GM23248 (cell line): ENCODE measurements at regions not wholly inside any gene's neighbourhood (a gene's known extent, or its start where the extent isn't known, plus 50 kb on each side); places are given as distances from the start of the nearest gene placed in this dataset.

ENCODE experiments used
- DNase-seq: peaks from one replicate; pipeline ENCODE4 v3.0.0-alpha.2; 2015
- H2AFZ ChIP-seq: fragments of 200-600 bp; sonication (generic); 2 replicates; pipeline ENCODE4 v1.6.1; 2016; ENCODE audit warnings: antibody characterized with exemption
- H3F3A ChIP-seq: fragments of 200-600 bp; sonication (generic); 2 replicates; pipeline ENCODE4 v1.6.1; 2016; ENCODE audit warnings: mild to moderate bottlenecking, antibody characterized with exemption, mixed run types; ENCODE audit not compliant: insufficient read depth
- H3K27ac ChIP-seq: fragments of 200-600 bp; sonication (generic); 2 replicates; pipeline ENCODE4 v1.5.1; 2016; ENCODE audit warnings: mild to moderate bottlenecking
- H3K27me3 ChIP-seq: fragments of 200-600 bp; sonication (generic); replicated peaks from 2 replicates; pipeline ENCODE4 v1.6.1; 2016; ENCODE audit warnings: mild to moderate bottlenecking; ENCODE audit not compliant: insufficient read depth
- H3K36me3 ChIP-seq: fragments of 200-600 bp; sonication (generic); 2 replicates; pipeline ENCODE4 v1.6.1; 2016; ENCODE audit warnings: low read depth, mild to moderate bottlenecking
- H3K4me1 ChIP-seq: fragments of 200-600 bp; sonication (generic); 2 replicates; pipeline ENCODE4 v1.6.1; 2016; ENCODE audit warnings: mild to moderate bottlenecking; ENCODE audit not compliant: insufficient read depth
- H3K4me2 ChIP-seq: fragments of 200-600 bp; sonication (generic); one replicate; pipeline ENCODE4 v1.6.1; 2016; ENCODE audit warnings: mild to moderate bottlenecking; ENCODE audit not compliant: unreplicated experiment
- H3K4me3 ChIP-seq: fragments of 200-600 bp; sonication (generic); 2 replicates; pipeline ENCODE4 v1.5.1; 2016; ENCODE audit warnings: mild to moderate bottlenecking
- H3K79me2 ChIP-seq: fragments of 200-600 bp; sonication (generic); 2 replicates; pipeline ENCODE4 v1.6.1; 2016; ENCODE audit warnings: mild to moderate bottlenecking; ENCODE audit not compliant: insufficient read depth
- H3K9ac ChIP-seq: fragments of 200-600 bp; sonication (generic); 2 replicates; pipeline ENCODE4 v1.6.1; 2016; ENCODE audit warnings: mild to moderate bottlenecking
- H3K9me2 ChIP-seq: fragments of 200-600 bp; sonication (generic); 2 replicates; pipeline ENCODE4 v1.6.1; 2016; ENCODE audit warnings: mixed run types, mild to moderate bottlenecking, moderate library complexity; ENCODE audit not compliant: insufficient read depth
- H3K9me3 ChIP-seq: fragments of 200-600 bp; sonication (generic); one replicate; pipeline ENCODE4 v1.6.1; 2017; ENCODE audit warnings: low read depth
- H4K20me1 ChIP-seq: fragments of 200-600 bp; sonication (generic); 2 replicates; pipeline ENCODE4 v1.6.0; 2016; ENCODE audit not compliant: insufficient read depth
- EZH2 ChIP-seq: fragments of 200-600 bp; sonication (generic); IDR thresholded peaks from 2 replicates; pipeline ENCODE4 v1.6.1; 2018; ENCODE audit warnings: antibody characterized with exemption, mild to moderate bottlenecking; ENCODE audit not compliant: insufficient read depth, poor library complexity, severe bottlenecking
- EZH2phosphoT487 ChIP-seq: fragments of 200-600 bp; sonication (generic); IDR thresholded peaks from 2 replicates; pipeline ENCODE4 v1.6.1; 2018; ENCODE audit warnings: antibody characterized with exemption, moderate library complexity, mild to moderate bottlenecking, low read depth; ENCODE audit not compliant: insufficient read depth
- WGBS, 2 experiments: methylation state at CpG; one replicate each; pipeline ENCODE4 v1.1.6; 2015 to 2017; ENCODE audit warnings: low lambda C conversion rate in 2 of 2, low coverage in 1 of 2; ENCODE audit errors: missing lambda C conversion rate in 2 of 2; 5-methylcytosine and 5-hydroxymethylcytosine counted together
- in situ Hi-C: fragments of 300-500 bp; cut with MboI; formaldehyde crosslinking; loops from 2 replicates; pipeline ENCODE4 v1.15.0; 2020

GRCh38 chr5:117255211-117256027 is 680.8 kb upstream of the SEMA6A start:
- no peak overlapping the region for H3K9ac ChIP-seq
- H3F3A ChIP-seq = no peaks in the 10 kb centered on the region
- no peak overlapping the region for H3K4me3 ChIP-seq
- H3K79me2 ChIP-seq = no peaks in the 10 kb centered on the region
- no peak overlapping the region for H3K4me2 ChIP-seq
- no peaks in the 10 kb centered on the region for H3K9me3 ChIP-seq
- H3K36me3 ChIP-seq = no peaks in the 10 kb centered on the region
- no peak for TF ChIP-seq EZH2phosphoT487
- TF ChIP-seq EZH2 = no peak
- in situ Hi-C loops = no loop called here
- WGBS, 2 experiments = 35 to 38% methylated on average over 10 of the region's 10 CpGs
- H3K27ac ChIP-seq = no peak overlapping the region
- no peaks in the 10 kb centered on the region for H4K20me1 ChIP-seq
- no peak overlapping the region for H2AFZ ChIP-seq
- H3K27me3 ChIP-seq = no peaks in the 10 kb centered on the region
- no peak for DNase-seq
- H3K4me1 ChIP-seq = no peaks in the 10 kb centered on the region
- H3K9me2 ChIP-seq = no peaks in the 10 kb centered on the region

- Histone ChIP-seq H3K27ac (no peak overlapping the region), H3K9me3 (no peaks in the 10 kb centered on the region), H3K4me3 (no peak overlapping the region), H3K9me2 (no peaks in the 10 kb centered on the region), H2AFZ (no peak overlapping the region), H3K79me2 (no peaks in the 10 kb centered on the region), H3K36me3 (no peaks in the 10 kb centered on the region), H3F3A (no peaks in the 10 kb centered on the region), H3K4me2 (no peak overlapping the region), H3K27me3 (no peaks in the 10 kb centered on the region), H3K9ac (no peak overlapping the region), H3K4me1 (no peaks in the 10 kb centered on the region), H4K20me1 (no peaks in the 10 kb centered on the region)
- TF ChIP-seq EZH2phosphoT487 = no peak
- no peak for TF ChIP-seq EZH2
- in situ Hi-C loops = no loop called here
- no peak for DNase-seq
Observed at GRCh38 chr5:117252566-117252965, 677.9 kb upstream of the SEMA6A start.

GRCh38 chr5:117249086-117249815 is 674.6 kb upstream of the SEMA6A start:
- H3F3A ChIP-seq = no peaks in the 10 kb centered on the region
- TF ChIP-seq EZH2 (no peak), EZH2phosphoT487 (no peak)
- 32 to 37% methylated on average over 5 of the region's 5 CpGs for WGBS, 2 experiments
- H3K4me2 ChIP-seq = no peak overlapping the region
- no peaks in the 10 kb centered on the region for H3K9me2 ChIP-seq
- H3K79me2 ChIP-seq = no peaks in the 10 kb centered on the region
- H3K4me1 ChIP-seq = no peaks in the 10 kb centered on the region
- no peak overlapping the region for H3K9ac ChIP-seq
- in situ Hi-C loops = no loop called here
- no peak overlapping the region for H3K4me3 ChIP-seq
- H3K27me3 ChIP-seq = no peaks in the 10 kb centered on the region
- H4K20me1 ChIP-seq = no peaks in the 10 kb centered on the region
- no peaks in the 10 kb centered on the region for H3K9me3 ChIP-seq
- no peak overlapping the region for H2AFZ ChIP-seq
- DNase-seq = no peak
- no peak overlapping the region for H3K27ac ChIP-seq
- H3K36me3 ChIP-seq = no peaks in the 10 kb centered on the region

- in situ Hi-C loops = no loop called here
- no peak overlapping the region for H3K9ac ChIP-seq
- no peaks in the 10 kb centered on the region for H3K27me3 ChIP-seq
- H4K20me1 ChIP-seq = no peaks in the 10 kb centered on the region
- no peak overlapping the region for H3K27ac ChIP-seq
- no peaks in the 10 kb centered on the region for H3K9me2 ChIP-seq
- DNase-seq = no peak
- no peaks in the 10 kb centered on the region for H3F3A ChIP-seq
- H3K4me3 ChIP-seq = no peak overlapping the region
- no peaks in the 10 kb centered on the region for H3K79me2 ChIP-seq
- H3K9me3 ChIP-seq = no peaks in the 10 kb centered on the region
- H2AFZ ChIP-seq = no peak overlapping the region
- no peak overlapping the region for H3K4me2 ChIP-seq
- H3K4me1 ChIP-seq = no peaks in the 10 kb centered on the region
- TF ChIP-seq EZH2phosphoT487 = no peak
- no peak for TF ChIP-seq EZH2
- no peaks in the 10 kb centered on the region for H3K36me3 ChIP-seq
Observed at GRCh38 chr5:117246424-117246823, 671.8 kb upstream of the SEMA6A start.
